ENCODE measurements at regions not wholly inside any gene's neighbourhood (a gene's known extent, or its start where the extent isn't known, plus 50 kb on each side); places are given as distances from the start of the nearest gene placed in this dataset.

GRCh38 chr19:27796073-27796472 is 1416.9 kb downstream of the UQCRFS1 start:
- TF ChIP-seq POLR2A (IDR thresholded peaks at IDR 0.05; ENCODE audit: low read depth, low read length), result no peak
- no peak for TF ChIP-seq SPI1 (IDR thresholded peaks at IDR 0.05; ENCODE audit: low read depth, low read length)
- no peak for TF ChIP-seq POLR2AphosphoS5 (IDR thresholded peaks at IDR 0.05; ENCODE audit: low read depth, low read length)

All from GM12891 (cell line).